ENCODE measurements at regions not wholly inside any gene's neighbourhood (a gene's known extent, or its start where the extent isn't known, plus 50 kb on each side); places are given as distances from the start of the nearest gene placed in this dataset.

- no peak for TF ChIP-seq EZH2 (IDR thresholded peaks at IDR 0.05; ENCODE audit: low read length, unreplicated experiment)
- TF ChIP-seq, protein P1, sequence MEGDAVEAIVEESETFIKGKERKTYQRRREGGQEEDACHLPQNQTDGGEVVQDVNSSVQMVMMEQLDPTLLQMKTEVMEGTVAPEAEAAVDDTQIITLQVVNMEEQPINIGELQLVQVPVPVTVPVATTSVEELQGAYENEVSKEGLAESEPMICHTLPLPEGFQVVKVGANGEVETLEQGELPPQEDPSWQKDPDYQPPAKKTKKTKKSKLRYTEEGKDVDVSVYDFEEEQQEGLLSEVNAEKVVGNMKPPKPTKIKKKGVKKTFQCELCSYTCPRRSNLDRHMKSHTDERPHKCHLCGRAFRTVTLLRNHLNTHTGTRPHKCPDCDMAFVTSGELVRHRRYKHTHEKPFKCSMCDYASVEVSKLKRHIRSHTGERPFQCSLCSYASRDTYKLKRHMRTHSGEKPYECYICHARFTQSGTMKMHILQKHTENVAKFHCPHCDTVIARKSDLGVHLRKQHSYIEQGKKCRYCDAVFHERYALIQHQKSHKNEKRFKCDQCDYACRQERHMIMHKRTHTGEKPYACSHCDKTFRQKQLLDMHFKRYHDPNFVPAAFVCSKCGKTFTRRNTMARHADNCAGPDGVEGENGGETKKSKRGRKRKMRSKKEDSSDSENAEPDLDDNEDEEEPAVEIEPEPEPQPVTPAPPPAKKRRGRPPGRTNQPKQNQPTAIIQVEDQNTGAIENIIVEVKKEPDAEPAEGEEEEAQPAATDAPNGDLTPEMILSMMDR (conservative IDR thresholded peaks at IDR 0.05; ENCODE audit: low read depth, low read length) = no peak
- no peak for TF ChIP-seq EZH2phosphoT487 (IDR thresholded peaks at IDR 0.05; ENCODE audit: borderline replicate concordance, low read length)
- ATAC-seq (no peak), DNase-seq (no peak)
- H3F3A ChIP-seq (ENCODE audit: low read length, unreplicated experiment) = no peaks in the 10 kb centered on the region
- no peak overlapping the region for H3K9ac ChIP-seq (ENCODE audit: low read length)
- H4K20me1 ChIP-seq (ENCODE audit: low read length) = no peaks in the 10 kb centered on the region
- H3K4me1 ChIP-seq (ENCODE audit: insufficient read depth, low read length) = no peaks in the 10 kb centered on the region
- no peak overlapping the region for H3K4me3 ChIP-seq (ENCODE audit: low read length)
- no peaks in the 10 kb centered on the region for H3K9me2 ChIP-seq (replicated peaks; ENCODE audit: low read length)
- no peaks in the 10 kb centered on the region for H3K79me2 ChIP-seq (ENCODE audit: low read length)
- POLR2A ChIA-PET (ENCODE audit: unreplicated experiment) = no interaction called here
- H3K27me3 ChIP-seq (ENCODE audit: low read length) = no peaks in the 10 kb centered on the region
- CTCF ChIA-PET = no interaction called here
- H3K36me3 ChIP-seq (ENCODE audit: low read depth, low read length) = no peaks in the 10 kb centered on the region
- no TSS peak for BruUV-seq (replicated peaks)
- H3K27ac ChIP-seq (ENCODE audit: low read length) = no peak overlapping the region
- no peaks in the 10 kb centered on the region for H3K9me3 ChIP-seq (ENCODE audit: low read length)
- intact Hi-C loops (cut with micrococcal nuclease) = no loop called here
- no peak overlapping the region for H2AFZ ChIP-seq (ENCODE audit: low read length)
- no peak overlapping the region for H3K4me2 ChIP-seq (ENCODE audit: low read length)
Observed at GRCh38 chr10:18861382-18861781, 187.2 kb upstream of the MALRD1 start.

GRCh38 chr10:18866852-18867251, 181.7 kb upstream of the MALRD1 start:
- ATAC-seq (no peak), DNase-seq (no peak)
- no peaks in the 10 kb centered on the region for H3K9me2 ChIP-seq (replicated peaks; ENCODE audit: low read length)
- no peak overlapping the region for H3K4me3 ChIP-seq (ENCODE audit: low read length)
- intact Hi-C loops (cut with micrococcal nuclease) = no loop called here
- no peaks in the 10 kb centered on the region for H3K27me3 ChIP-seq (ENCODE audit: low read length)
- no peak overlapping the region for H3K9ac ChIP-seq (ENCODE audit: low read length)
- H3F3A ChIP-seq (ENCODE audit: low read length, unreplicated experiment) = no peaks in the 10 kb centered on the region
- no peaks in the 10 kb centered on the region for H3K79me2 ChIP-seq (ENCODE audit: low read length)
- H4K20me1 ChIP-seq (ENCODE audit: low read length) = no peaks in the 10 kb centered on the region
- BruUV-seq (replicated peaks) = no TSS peak
- no peak overlapping the region for H3K27ac ChIP-seq (ENCODE audit: low read length)
- TF ChIP-seq, protein P1 (conservative IDR thresholded peaks at IDR 0.05; ENCODE audit: low read depth, low read length) = no peak
- TF ChIP-seq EZH2 (IDR thresholded peaks at IDR 0.05; ENCODE audit: low read length, unreplicated experiment) (no peak), EZH2phosphoT487 (IDR thresholded peaks at IDR 0.05; ENCODE audit: borderline replicate concordance, low read length) (no peak)
- H3K36me3 ChIP-seq (ENCODE audit: low read depth, low read length) = no peaks in the 10 kb centered on the region
- no peak overlapping the region for H2AFZ ChIP-seq (ENCODE audit: low read length)
- no peak overlapping the region for H3K4me2 ChIP-seq (ENCODE audit: low read length)
- POLR2A ChIA-PET (ENCODE audit: unreplicated experiment) = no interaction called here
- no peaks in the 10 kb centered on the region for H3K4me1 ChIP-seq (ENCODE audit: insufficient read depth, low read length)
- CTCF ChIA-PET = no interaction called here
- H3K9me3 ChIP-seq (ENCODE audit: low read length) = no peaks in the 10 kb centered on the region

DNA sequence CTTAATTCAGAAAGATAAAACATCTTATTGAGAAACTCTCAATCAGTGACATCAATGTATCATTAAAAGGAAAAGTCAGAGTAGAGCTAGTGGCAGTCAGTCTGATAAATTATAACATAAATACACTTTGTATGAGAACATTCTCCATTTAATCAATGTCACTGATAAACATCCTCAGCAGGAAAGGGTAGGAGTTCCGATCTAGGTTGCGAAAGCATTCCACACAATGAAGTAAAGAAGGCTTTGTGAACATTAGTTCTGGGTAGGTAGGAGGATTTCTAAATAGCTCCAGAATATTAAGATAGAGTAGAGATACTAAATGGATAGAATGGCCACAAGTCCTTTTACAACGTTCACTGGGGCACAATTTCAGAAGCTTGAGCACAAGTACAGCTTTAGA, 179.7 kb upstream of the MALRD1 start:
- Histone ChIP-seq H3K4me2 (ENCODE audit: low read length) (no peak overlapping the region), H4K20me1 (ENCODE audit: low read length) (no peaks in the 10 kb centered on the region), H3K9ac (ENCODE audit: low read length) (no peak overlapping the region), H3K4me1 (ENCODE audit: insufficient read depth, low read length) (no peaks in the 10 kb centered on the region), H3K27me3 (ENCODE audit: low read length) (no peaks in the 10 kb centered on the region), H2AFZ (ENCODE audit: low read length) (no peak overlapping the region), H3K36me3 (ENCODE audit: low read depth, low read length) (no peaks in the 10 kb centered on the region), H3K4me3 (ENCODE audit: low read length) (no peak overlapping the region), H3K9me2 (replicated peaks; ENCODE audit: low read length) (no peaks in the 10 kb centered on the region), H3F3A (ENCODE audit: low read length, unreplicated experiment) (no peaks in the 10 kb centered on the region), H3K27ac (ENCODE audit: low read length) (no peak overlapping the region), H3K9me3 (ENCODE audit: low read length) (no peaks in the 10 kb centered on the region), H3K79me2 (ENCODE audit: low read length) (no peaks in the 10 kb centered on the region)
- BruUV-seq (replicated peaks) = no TSS peak
- intact Hi-C loops (cut with micrococcal nuclease) = no loop called here
- CTCF ChIA-PET = no interaction called here
- TF ChIP-seq EZH2phosphoT487 (IDR thresholded peaks at IDR 0.05; ENCODE audit: borderline replicate concordance, low read length) (no peak), EZH2 (IDR thresholded peaks at IDR 0.05; ENCODE audit: low read length, unreplicated experiment) (no peak)
- TF ChIP-seq, protein P1 (conservative IDR thresholded peaks at IDR 0.05; ENCODE audit: low read depth, low read length) = no peak
- POLR2A ChIA-PET (ENCODE audit: unreplicated experiment) = no interaction called here
- no peak for ATAC-seq
- DNase-seq = no peak
